Aorta (tissue), 5 donors: ENCODE measurements at regions not wholly inside any gene's neighbourhood (a gene's known extent, or its start where the extent isn't known, plus 50 kb on each side); places are given as distances from the start of the nearest gene placed in this dataset.
"Not testable (repeated sequence)": the region's sequence is repeated elsewhere in the genome, so short reads cannot be mapped to it uniquely, and the experiment has no call there.

Source experiments
- ATAC-seq: fragments of 200-7000 bp; cut with Tn5 transposase; one replicate; pipeline ENCODE4 v1.9.1; 2022; ENCODE audit warnings: moderate library complexity; ENCODE audit not compliant: low FRiP score
- DNase-seq, 2 donors: peaks; one replicate each; pipeline ENCODE4 v3.0.0-alpha.2; 2020
- H3K27ac ChIP-seq, 2 donors: one replicate each; pipeline ENCODE4 v1.5.1; 2013; ENCODE audit warnings: low read length in 2 of 2, mild to moderate bottlenecking in 2 of 2, moderate library complexity in 2 of 2, control low read depth in 1 of 2, inconsistent platforms in 1 of 2, low read depth in 1 of 2
- H3K27me3 ChIP-seq, 2 donors: one replicate each; pipeline ENCODE4 v1.6.1; 2013; ENCODE audit warnings: control low read depth in 1 of 2, low read length in 1 of 2, mild to moderate bottlenecking in 1 of 2, moderate library complexity in 1 of 2; ENCODE audit not compliant: insufficient read depth in 2 of 2, control insufficient read depth in 1 of 2
- H3K36me3 ChIP-seq, 2 donors: one replicate each; pipeline ENCODE4 v1.6.1; 2013; ENCODE audit warnings: control low read depth in 1 of 2, low read length in 1 of 2, mild to moderate bottlenecking in 1 of 2; ENCODE audit not compliant: insufficient read depth in 2 of 2, control insufficient read depth in 1 of 2
- H3K4me1 ChIP-seq, 2 donors: one replicate each; pipeline ENCODE4 v1.6.1; 2013; ENCODE audit warnings: low read length in 2 of 2, control low read depth in 1 of 2, mild to moderate bottlenecking in 1 of 2, moderate library complexity in 1 of 2; ENCODE audit not compliant: insufficient read depth in 2 of 2, control insufficient read depth in 1 of 2
- H3K4me3 ChIP-seq, 2 donors: one replicate each; pipeline ENCODE4 v1.5.1; 2013; ENCODE audit warnings: low read length in 2 of 2, control low read depth in 1 of 2, mild to moderate bottlenecking in 1 of 2
- H3K9me3 ChIP-seq: one replicate; pipeline ENCODE4 v1.6.1; 2013; ENCODE audit warnings: mild to moderate bottlenecking, low read length; ENCODE audit not compliant: control insufficient read depth
- WGBS, 2 donors: extraction: QIAGEN DNeasy Blood & Tissue Kit; methylation state at CpG; one replicate each; pipeline ENCODE4 v1.1.7; 2013; 5-methylcytosine and 5-hydroxymethylcytosine counted together
- intact Hi-C, 2 donors: fragments of 100-400 bp; cut with DNase I; formaldehyde crosslinking; loops; one replicate each; pipeline versions ENCODE4 v1.14.2 to v1.15.0; 2022
- donor health status: healthy with polysubstance abuse.
- donor health status: Bipolar disorder and iron deficiency.
- donor health status: DM: no; HTN: no; CAD: no.
- donor health status: DM: no; HTN: no; CAD: no.
- donor health status: DM: yes; HTN: yes; CAD: no.

DNA sequence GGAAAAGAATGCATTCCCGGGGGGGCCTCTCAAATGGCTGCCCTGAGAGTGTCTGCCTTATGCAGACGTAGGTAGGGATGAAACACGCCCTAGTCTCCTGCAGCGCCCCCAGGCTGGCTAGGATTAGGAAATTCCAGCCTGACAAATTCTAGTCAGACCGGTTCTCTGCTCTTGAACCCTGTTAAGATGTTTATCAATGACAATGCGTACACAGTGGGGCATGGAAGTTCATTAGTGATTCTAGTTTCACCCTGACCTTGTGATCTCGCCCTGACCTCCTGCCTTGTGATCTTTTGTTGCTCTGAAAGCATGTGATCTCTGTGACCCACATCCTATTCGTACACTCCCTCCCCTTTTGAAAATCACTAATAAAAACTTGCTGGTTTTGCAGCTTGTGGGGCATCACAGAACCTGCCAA lies 88.7 kb downstream of the MAP3K8 start:
- DNase-seq, H3K27ac ChIP-seq, ATAC-seq, H3K4me1 ChIP-seq, H3K27me3 ChIP-seq, H3K4me3 ChIP-seq, intact Hi-C loops, H3K9me3 ChIP-seq, H3K36me3 ChIP-seq: not testable (repeated sequence)
- WGBS, 2 donors: 56 to 63% methylated on average over 8 of the region's 8 CpGs

DNA sequence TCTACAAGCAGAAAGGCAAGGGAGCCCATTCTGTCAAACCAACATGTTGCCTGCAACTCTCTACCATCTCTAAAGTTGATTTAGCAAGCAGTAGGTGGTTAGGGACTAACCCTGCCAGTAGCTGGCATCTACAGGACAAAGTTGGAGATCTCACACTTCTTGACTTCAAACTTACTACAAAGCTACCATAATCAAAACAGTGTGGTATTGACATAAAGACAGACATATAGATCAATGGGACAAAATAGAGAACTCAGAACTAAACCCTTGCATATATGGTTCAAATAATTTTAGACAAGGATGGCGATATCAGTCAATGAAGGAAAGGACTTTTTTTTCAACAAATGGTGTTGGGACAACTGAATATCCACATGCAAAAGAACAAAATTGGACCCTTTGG lies 84.9 kb downstream of the MAP3K8 start:
- no peaks in the 10 kb centered on the region for H3K4me1 ChIP-seq
- ATAC-seq (no peak), DNase-seq (no peak)
- H3K27me3 ChIP-seq: no peaks in the 10 kb centered on the region
- H3K9me3 ChIP-seq: peaks cover 2% of the 10 kb centered on the region
- H3K4me3 ChIP-seq: no peak overlapping the region
- intact Hi-C loops: no loop called here
- H3K27ac ChIP-seq: no peak overlapping the region
- H3K36me3 ChIP-seq: no peaks in the 10 kb centered on the region
- WGBS, 2 donors: 96 to 97% methylated on average over 1 of the region's 1 CpG
